Trophoblast cell (in vitro differentiated cells and primary cell): ENCODE measurements at regions not wholly inside any gene's neighbourhood (a gene's known extent, or its start where the extent isn't known, plus 50 kb on each side); places are given as distances from the start of the nearest gene placed in this dataset.
"Not testable (repeated sequence)": the region's sequence is repeated elsewhere in the genome, so short reads cannot be mapped to it uniquely, and the experiment has no call there.

ENCODE experiments used
- DNase-seq, 2 donors: peaks; one replicate each; pipeline ENCODE4 v3.0.0-alpha.2; 2016
- H2AFZ ChIP-seq: 2 replicates; pipeline ENCODE4 v1.6.1; 2013; ENCODE audit warnings: low read length, moderate library complexity, mild to moderate bottlenecking; ENCODE audit not compliant: insufficient read depth, poor library complexity
- H2AK5ac ChIP-seq: 2 replicates; pipeline ENCODE4 v1.6.1; 2013; ENCODE audit warnings: mild to moderate bottlenecking, low read length
- H2BK120ac ChIP-seq: 2 replicates; pipeline ENCODE4 v1.6.1; 2013; ENCODE audit warnings: low read length, mild to moderate bottlenecking, moderate library complexity; ENCODE audit not compliant: insufficient read depth, poor library complexity
- H2BK12ac ChIP-seq: 2 replicates; pipeline ENCODE4 v1.6.1; 2013; ENCODE audit warnings: mild to moderate bottlenecking, low read length, moderate library complexity
- H2BK5ac ChIP-seq: 2 replicates; pipeline ENCODE4 v1.6.1; 2013; ENCODE audit warnings: low read length, low read depth, moderate library complexity, mild to moderate bottlenecking; ENCODE audit not compliant: poor library complexity
- H3K14ac ChIP-seq: 2 replicates; pipeline ENCODE4 v1.6.1; 2013; ENCODE audit warnings: mild to moderate bottlenecking, low read length
- H3K18ac ChIP-seq: 2 replicates; pipeline ENCODE4 v1.6.1; 2013; ENCODE audit warnings: mild to moderate bottlenecking, low read length
- H3K23ac ChIP-seq: 2 replicates; pipeline ENCODE4 v1.6.1; 2013; ENCODE audit warnings: low read length
- H3K27ac ChIP-seq: 2 replicates; pipeline ENCODE4 v1.5.1; 2013; ENCODE audit warnings: low read depth, mild to moderate bottlenecking, inconsistent platforms, low read length, moderate library complexity
- H3K27me3 ChIP-seq: 2 replicates; pipeline ENCODE4 v1.6.1; 2013; ENCODE audit warnings: inconsistent platforms, mild to moderate bottlenecking, low read length, moderate library complexity; ENCODE audit not compliant: insufficient read depth
- H3K36me3 ChIP-seq, 2 experiments: 1 replicate in 1 of 2; 2 replicates in 1 of 2; pipeline ENCODE4 v1.6.1; 2013; ENCODE audit warnings: low read length in 2 of 2, mild to moderate bottlenecking in 2 of 2, moderate library complexity in 1 of 2; ENCODE audit not compliant: insufficient read depth in 2 of 2, control insufficient read depth in 1 of 2
- H3K4ac ChIP-seq: 2 replicates; pipeline ENCODE4 v1.6.1; 2013; ENCODE audit warnings: low read depth, mild to moderate bottlenecking, low read length, moderate library complexity
- H3K4me1 ChIP-seq, 2 experiments: 1 replicate in 1 of 2; 2 replicates in 1 of 2; pipeline ENCODE4 v1.6.1; 2013; ENCODE audit warnings: low read length in 2 of 2, mild to moderate bottlenecking in 2 of 2, moderate library complexity in 1 of 2; ENCODE audit not compliant: insufficient read depth in 2 of 2, control insufficient read depth in 1 of 2
- H3K4me2 ChIP-seq: 2 replicates; pipeline ENCODE4 v1.6.1; 2013; ENCODE audit warnings: inconsistent platforms, mild to moderate bottlenecking, low read length, moderate library complexity
- H3K4me3 ChIP-seq: 2 replicates; pipeline ENCODE4 v1.5.1; 2013; ENCODE audit warnings: mild to moderate bottlenecking, low read depth, low read length, inconsistent platforms
- H3K79me1 ChIP-seq: one replicate; pipeline ENCODE4 v1.6.1; 2013; ENCODE audit warnings: low read length
- H3K79me2 ChIP-seq: 2 replicates; pipeline ENCODE4 v1.6.1; 2013; ENCODE audit warnings: low read length, mild to moderate bottlenecking; ENCODE audit not compliant: control insufficient read depth, insufficient read depth, poor library complexity
- H3K9ac ChIP-seq: 2 replicates; pipeline ENCODE4 v1.6.1; 2013; ENCODE audit warnings: mild to moderate bottlenecking, low read length
- H3K9me3 ChIP-seq: 2 replicates; pipeline ENCODE4 v1.6.1; 2013; ENCODE audit warnings: low read depth, mild to moderate bottlenecking, control low read depth, inconsistent platforms, low read length; ENCODE audit not compliant: insufficient read depth
- H4K12ac ChIP-seq: 2 replicates; pipeline ENCODE4 v1.6.1; 2013; ENCODE audit warnings: low read depth, mild to moderate bottlenecking, low read length, moderate library complexity
- H4K8ac ChIP-seq: 2 replicates; pipeline ENCODE4 v1.6.1; 2013; ENCODE audit warnings: low read depth, mild to moderate bottlenecking, low read length, moderate library complexity
- H4K91ac ChIP-seq: one replicate; pipeline ENCODE4 v1.6.1; 2013; ENCODE audit warnings: low read depth, mild to moderate bottlenecking, low read length, moderate library complexity
- WGBS: extraction: QIAGEN DNeasy Blood & Tissue Kit; methylation state at CpG from one replicate; pipeline ENCODE4 v1.1.7; 2013; ENCODE audit warnings: missing lambda C conversion rate; ENCODE audit not compliant: insufficient read length, insufficient coverage; ENCODE audit errors: extremely low coverage; 5-methylcytosine and 5-hydroxymethylcytosine counted together

DNA sequence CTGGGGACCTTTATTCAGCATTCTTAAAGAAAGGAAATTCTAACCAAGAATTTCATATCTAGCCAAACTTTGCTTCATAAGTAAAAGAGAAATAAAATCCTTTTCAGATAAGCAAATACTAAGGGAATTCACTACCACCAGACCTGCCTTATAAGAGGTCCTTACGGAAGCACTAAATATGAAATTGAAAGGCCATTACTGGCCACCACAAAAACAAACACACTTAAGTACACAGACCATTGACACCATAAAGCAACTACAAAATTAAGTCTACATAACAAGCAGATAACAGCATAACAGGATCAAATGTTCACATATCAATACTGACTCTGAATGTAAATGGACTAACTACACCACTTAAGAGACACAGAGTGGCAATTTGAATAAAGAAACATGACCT is 361.4 kb upstream of the POU5F2 start:
- Histone ChIP-seq H3K9me3 (no peaks in the 10 kb centered on the region), H3K4ac (no peak overlapping the region), H3K14ac (no peak overlapping the region), H3K18ac (no peak overlapping the region), H3K36me3 (no peaks in the 10 kb centered on the region), H3K9ac (no peak overlapping the region), H3K79me1 (no peaks in the 10 kb centered on the region), H2BK120ac (no peak overlapping the region), H3K23ac (no peak overlapping the region), H3K4me3 (no peak overlapping the region), H4K12ac (no peak overlapping the region), H2AK5ac (no peak overlapping the region), H3K4me2 (no peak overlapping the region), H3K27me3 (no peaks in the 10 kb centered on the region), H3K79me2 (no peaks in the 10 kb centered on the region), H3K27ac (no peak overlapping the region), H2BK5ac (no peak overlapping the region), H2BK12ac (no peak overlapping the region), H2AFZ (no peak overlapping the region), H4K91ac (no peak overlapping the region), H4K8ac (no peak overlapping the region), H3K4me1 (no peaks in the 10 kb centered on the region)
- no peak for DNase-seq
- no CpG with 5 or more reads among the region's 1 CpG for WGBS

- H2BK5ac ChIP-seq, H3K27ac ChIP-seq, H3K23ac ChIP-seq, H3K14ac ChIP-seq, H4K91ac ChIP-seq, H3K27me3 ChIP-seq, H3K9ac ChIP-seq, H3K9me3 ChIP-seq, H3K36me3 ChIP-seq, H3K79me2 ChIP-seq, H2BK120ac ChIP-seq, H3K79me1 ChIP-seq, H4K8ac ChIP-seq, H2BK12ac ChIP-seq, H2AFZ ChIP-seq, H3K18ac ChIP-seq, H3K4ac ChIP-seq, H3K4me3 ChIP-seq, H4K12ac ChIP-seq, H3K4me2 ChIP-seq, H2AK5ac ChIP-seq, DNase-seq, H3K4me1 ChIP-seq: not testable (repeated sequence)
- no CpG with 5 or more reads among the region's 2 CpGs for WGBS
Observed at GRCh38 chr5:94097384-94097783, 356.0 kb upstream of the POU5F2 start.

GRCh38 chr5:94094793-94095441 is 353.5 kb upstream of the POU5F2 start:
- no peak overlapping the region for H3K4ac ChIP-seq
- H3K9ac ChIP-seq = no peak overlapping the region
- H3K4me1 ChIP-seq = no peaks in the 10 kb centered on the region
- no peak overlapping the region for H2BK5ac ChIP-seq
- H4K91ac ChIP-seq = no peak overlapping the region
- no peak overlapping the region for H3K27ac ChIP-seq
- no peak overlapping the region for H2AFZ ChIP-seq
- no peak overlapping the region for H3K18ac ChIP-seq
- no peak overlapping the region for H3K23ac ChIP-seq
- H2BK120ac ChIP-seq = no peak overlapping the region
- H3K9me3 ChIP-seq = peaks cover 4% of the 10 kb centered on the region
- DNase-seq = peak; percentile 93 to 95
- H3K36me3 ChIP-seq = no peaks in the 10 kb centered on the region
- H3K14ac ChIP-seq = no peak overlapping the region
- no peak overlapping the region for H2BK12ac ChIP-seq
- H3K79me2 ChIP-seq = no peaks in the 10 kb centered on the region
- H3K79me1 ChIP-seq = no peaks in the 10 kb centered on the region
- no CpG with 5 or more reads among the region's 4 CpGs for WGBS
- no peaks in the 10 kb centered on the region for H3K27me3 ChIP-seq
- no peak overlapping the region for H2AK5ac ChIP-seq
- no peak overlapping the region for H4K8ac ChIP-seq
- no peak overlapping the region for H4K12ac ChIP-seq
- no peak overlapping the region for H3K4me3 ChIP-seq
- H3K4me2 ChIP-seq = no peak overlapping the region

DNA sequence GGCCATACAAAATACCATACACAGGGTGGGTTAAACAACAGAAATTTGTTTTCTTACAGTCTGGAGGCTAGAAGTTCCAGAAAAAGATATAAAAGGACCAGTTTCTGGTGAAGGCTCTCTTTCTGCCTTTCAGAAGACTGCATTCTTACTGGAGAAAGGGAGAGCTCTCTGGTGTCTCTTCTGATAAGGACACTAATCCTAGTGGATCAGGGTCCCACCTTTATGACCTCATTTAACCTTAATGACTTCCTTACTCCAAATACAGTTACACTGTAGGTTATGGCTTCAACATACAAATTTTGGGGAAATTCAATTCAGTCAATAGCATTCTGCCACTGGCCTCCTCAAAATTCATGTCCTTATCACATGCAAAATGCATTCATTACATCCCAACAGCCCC is 351.9 kb upstream of the POU5F2 start:
- Histone ChIP-seq H3K79me1 (no peaks in the 10 kb centered on the region), H2BK120ac (no peak overlapping the region), H3K14ac (no peak overlapping the region), H3K4me3 (no peak overlapping the region), H3K4me1 (no peaks in the 10 kb centered on the region), H3K36me3 (no peaks in the 10 kb centered on the region), H4K91ac (no peak overlapping the region), H2AFZ (no peak overlapping the region), H3K27me3 (no peaks in the 10 kb centered on the region), H4K12ac (no peak overlapping the region), H3K4me2 (no peak overlapping the region), H3K9ac (no peak overlapping the region), H3K18ac (no peak overlapping the region), H3K79me2 (no peaks in the 10 kb centered on the region), H2BK5ac (no peak overlapping the region), H3K23ac (no peak overlapping the region), H3K9me3 (peaks cover 4% of the 10 kb centered on the region), H2BK12ac (no peak overlapping the region), H3K27ac (no peak overlapping the region), H2AK5ac (no peak overlapping the region), H3K4ac (no peak overlapping the region), H4K8ac (no peak overlapping the region)
- DNase-seq = no peak
